VCaP (cell line): ENCODE measurements at regions not wholly inside any gene's neighbourhood (a gene's known extent, or its start where the extent isn't known, plus 50 kb on each side); places are given as distances from the start of the nearest gene placed in this dataset.

Experiments used
- H3K27ac ChIP-seq: fragments of 450-650 bp; 2 replicates; pipeline ENCODE4 v1.5.1; 2017
- CTCF ChIP-seq: fragments of 450-650 bp; conservative IDR thresholded peaks from 2 replicates; pipeline ENCODE4 v1.5.1; 2017; ENCODE audit warnings: mild to moderate bottlenecking, moderate library complexity

GRCh38 chr6:166784691-166785090 lies 157.6 kb upstream of the RPS6KA2 start:
- no peak for TF ChIP-seq CTCF
- no peak overlapping the region for H3K27ac ChIP-seq

- no peak overlapping the region for H3K27ac ChIP-seq
- TF ChIP-seq CTCF: no peak
These were observed 155.5 kb upstream of the RPS6KA2 start for GRCh38 chr6:166782520-166782919.

DNA sequence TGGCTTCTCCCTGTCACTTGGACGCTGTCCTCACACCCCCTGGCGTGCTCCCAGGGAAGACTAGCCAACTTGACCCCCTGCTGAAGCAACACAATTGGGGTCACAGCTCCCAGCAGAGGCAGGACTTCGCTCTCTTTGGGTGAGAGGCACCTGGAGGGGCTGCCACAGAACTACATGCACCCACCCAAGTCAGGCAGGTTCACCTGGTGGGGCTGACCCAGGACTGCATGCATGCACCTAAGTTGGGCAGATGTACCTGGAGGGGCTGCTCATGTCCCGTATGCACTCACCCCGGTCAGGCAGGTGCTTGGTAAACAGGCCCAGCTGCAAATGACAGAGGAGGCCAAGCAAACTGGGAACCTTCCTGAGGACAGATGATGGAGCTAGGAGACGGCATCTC lies 154.3 kb upstream of the RPS6KA2 start:
- no peak for TF ChIP-seq CTCF
- no peak overlapping the region for H3K27ac ChIP-seq

DNA sequence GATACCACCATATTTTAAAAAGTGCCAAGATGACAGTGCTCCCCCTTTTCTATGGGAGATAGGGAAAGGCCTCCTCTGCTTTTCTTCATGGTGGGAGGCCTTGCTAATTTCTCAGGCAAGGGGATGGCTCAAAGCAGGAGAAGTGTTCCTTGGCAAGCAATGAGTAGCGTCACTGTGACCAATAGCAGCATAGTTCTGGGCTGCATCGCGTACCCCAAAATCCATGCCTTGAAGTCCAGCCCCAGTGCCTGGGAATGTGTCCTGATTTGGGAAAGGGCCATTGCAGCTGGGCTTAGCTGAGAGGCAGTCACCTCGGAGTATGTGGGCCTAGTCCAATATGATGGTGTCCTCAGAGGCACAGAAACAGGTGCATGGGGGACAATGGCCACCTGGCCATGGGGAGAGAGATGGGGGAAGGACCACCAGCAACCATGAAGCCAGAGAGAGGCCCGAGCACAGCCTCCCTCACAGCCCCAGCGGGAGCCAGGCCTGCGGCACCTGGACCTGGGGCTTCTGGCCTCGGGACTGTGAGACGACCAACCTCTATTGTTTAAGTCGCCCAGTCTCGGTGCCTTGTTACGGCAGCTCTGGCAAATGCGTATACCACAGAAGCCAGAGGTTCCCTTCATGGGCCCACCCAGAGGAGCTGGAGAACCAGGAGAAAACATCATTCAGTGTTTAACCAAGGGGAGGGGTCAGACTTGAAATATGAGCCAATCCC lies 153.1 kb upstream of the RPS6KA2 start:
- no peak for TF ChIP-seq CTCF
- no peak overlapping the region for H3K27ac ChIP-seq

DNA sequence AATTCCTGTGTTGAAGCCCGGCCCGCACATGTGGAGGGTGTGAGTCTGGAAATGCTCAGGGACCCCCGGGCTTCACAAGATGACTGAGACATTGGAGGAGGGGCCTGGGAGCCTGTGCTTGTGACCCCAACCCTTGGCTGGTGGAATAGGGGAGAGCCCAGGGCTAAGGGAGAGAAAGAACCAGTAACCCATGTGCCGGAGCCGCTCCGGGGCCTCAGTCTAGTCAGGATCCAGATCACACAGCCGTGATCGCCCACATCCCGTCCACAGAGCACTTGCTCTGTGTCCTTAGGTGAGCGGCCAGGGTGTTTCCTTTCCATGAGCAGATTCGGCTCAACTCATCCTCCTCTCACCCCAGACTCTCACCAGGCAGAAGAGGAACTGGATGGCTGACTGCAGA lies 152.3 kb upstream of the RPS6KA2 start:
- no peak for TF ChIP-seq CTCF
- no peak overlapping the region for H3K27ac ChIP-seq

GRCh38 chr6:166778776-166779175 lies 151.7 kb upstream of the RPS6KA2 start:
- no peak for TF ChIP-seq CTCF

GRCh38 chr6:166778046-166778445 lies 151.0 kb upstream of the RPS6KA2 start:
- no peak for TF ChIP-seq CTCF
- no peak overlapping the region for H3K27ac ChIP-seq

More at GRCh38 chr6:166778776-166779175, 151.7 kb upstream of the RPS6KA2 start:
- H3K27ac ChIP-seq: no peak overlapping the region
